H9 (cell line): ENCODE measurements at regions not wholly inside any gene's neighbourhood (a gene's known extent, or its start where the extent isn't known, plus 50 kb on each side); places are given as distances from the start of the nearest gene placed in this dataset.

Experiments
- DNase-seq: peaks from one replicate; pipeline ENCODE4 v3.0.0-alpha.2; 2017
- H2AFZ ChIP-seq: one replicate; pipeline ENCODE4 v1.6.1; 2013; ENCODE audit warnings: mild to moderate bottlenecking, low read length, control low read depth, moderate library complexity
- H2AK5ac ChIP-seq: 2 replicates; pipeline ENCODE4 v1.6.1; 2013; ENCODE audit warnings: low read length, control low read depth, mixed read lengths; ENCODE audit not compliant: insufficient read length
- H2BK120ac ChIP-seq: one replicate; pipeline ENCODE4 v1.6.1; 2013; ENCODE audit warnings: low read depth, mild to moderate bottlenecking, low read length, control low read depth, inconsistent platforms; ENCODE audit not compliant: poor library complexity, severe bottlenecking
- H2BK12ac ChIP-seq: 2 replicates; pipeline ENCODE4 v1.6.1; 2013; ENCODE audit warnings: low read length, control low read depth, mixed read lengths, low read depth; ENCODE audit not compliant: insufficient read length
- H2BK15ac ChIP-seq: 2 replicates; pipeline ENCODE4 v1.6.1; 2013; ENCODE audit warnings: low read depth, low read length, control low read depth
- H2BK20ac ChIP-seq: one replicate; pipeline ENCODE4 v1.6.1; 2013; ENCODE audit warnings: low read depth, mild to moderate bottlenecking, low read length, control low read depth, inconsistent platforms; ENCODE audit not compliant: poor library complexity, severe bottlenecking
- H2BK5ac ChIP-seq: 2 replicates; pipeline ENCODE4 v1.6.1; 2013; ENCODE audit warnings: low read length, control low read depth, mixed read lengths; ENCODE audit not compliant: insufficient read length
- H3K14ac ChIP-seq: 2 replicates; pipeline ENCODE4 v1.6.1; 2013; ENCODE audit warnings: low read length, control low read depth; ENCODE audit not compliant: insufficient read depth
- H3K18ac ChIP-seq: 2 replicates; pipeline ENCODE4 v1.6.1; 2013; ENCODE audit warnings: low read depth, mild to moderate bottlenecking, mixed read lengths, low read length, control low read depth; ENCODE audit not compliant: insufficient read length
- H3K23ac ChIP-seq: 2 replicates; pipeline ENCODE4 v1.6.1; 2013; ENCODE audit warnings: low read length, control low read depth, mixed read lengths, low read depth; ENCODE audit not compliant: insufficient read length
- H3K23me2 ChIP-seq: 2 replicates; pipeline ENCODE4 v1.6.1; 2013; ENCODE audit warnings: low read depth, mild to moderate bottlenecking, mixed read lengths, low read length, control low read depth; ENCODE audit not compliant: insufficient read length, poor library complexity, severe bottlenecking
- H3K27ac ChIP-seq: 2 replicates; pipeline ENCODE4 v1.5.1; 2013; ENCODE audit warnings: low read length, control low read depth, mixed read lengths, low read depth; ENCODE audit not compliant: insufficient read length
- H3K27me3 ChIP-seq: 2 replicates; pipeline ENCODE4 v1.6.1; 2013; ENCODE audit warnings: low read length, control low read depth, inconsistent platforms; ENCODE audit not compliant: insufficient read depth
- H3K4ac ChIP-seq: 2 replicates; pipeline ENCODE4 v1.6.1; 2013; ENCODE audit warnings: low read depth, mild to moderate bottlenecking, control low read depth, inconsistent platforms, low read length, moderate library complexity
- H3K4me1 ChIP-seq: 2 replicates; pipeline ENCODE4 v1.6.1; 2013; ENCODE audit warnings: low read length, control low read depth, inconsistent platforms; ENCODE audit not compliant: insufficient read depth
- H3K4me2 ChIP-seq: 2 replicates; pipeline ENCODE4 v1.6.1; 2013; ENCODE audit warnings: low read length, control low read depth, mixed read lengths; ENCODE audit not compliant: insufficient read length, insufficient read depth
- H3K56ac ChIP-seq: 2 replicates; pipeline ENCODE4 v1.6.1; 2013; ENCODE audit warnings: low read depth, mild to moderate bottlenecking, mixed read lengths, low read length, control low read depth; ENCODE audit not compliant: insufficient read length
- H3K79me1 ChIP-seq: 2 replicates; pipeline ENCODE4 v1.6.1; 2013; ENCODE audit warnings: low read depth, mild to moderate bottlenecking, moderate library complexity, low read length, control low read depth, inconsistent platforms; ENCODE audit not compliant: insufficient read depth, poor library complexity, severe bottlenecking
- H3K79me2 ChIP-seq: 2 replicates; pipeline ENCODE4 v1.6.1; 2013; ENCODE audit warnings: low read length, control low read depth, inconsistent platforms; ENCODE audit not compliant: insufficient read depth
- H3K9ac ChIP-seq: 2 replicates; pipeline ENCODE4 v1.6.1; 2013; ENCODE audit warnings: low read length, control low read depth, mixed read lengths; ENCODE audit not compliant: insufficient read length; ENCODE audit errors: extremely low read depth
- H3K9me3 ChIP-seq: one replicate; pipeline ENCODE4 v1.6.1; 2013; ENCODE audit warnings: low read depth, low read length, inconsistent platforms; ENCODE audit not compliant: control insufficient read depth
- H3T11ph ChIP-seq: one replicate; pipeline ENCODE4 v1.6.1; 2013; ENCODE audit warnings: mild to moderate bottlenecking, low read length, control low read depth, inconsistent platforms
- H4K20me1 ChIP-seq: one replicate; pipeline ENCODE4 v1.6.1; 2013; ENCODE audit not compliant: control insufficient read depth, insufficient read length, insufficient read depth
- H4K5ac ChIP-seq: 2 replicates; pipeline ENCODE4 v1.6.1; 2013; ENCODE audit warnings: low read depth, mild to moderate bottlenecking, mixed read lengths, low read length, control low read depth; ENCODE audit not compliant: insufficient read length
- H4K8ac ChIP-seq: replicated peaks from 2 replicates; pipeline ENCODE4 v1.6.1; 2013; ENCODE audit warnings: low read length, control low read depth, mixed read lengths, low read depth; ENCODE audit not compliant: insufficient read length
- H4K91ac ChIP-seq: 2 replicates; pipeline ENCODE4 v1.6.1; 2013; ENCODE audit warnings: low read depth, mild to moderate bottlenecking, moderate library complexity, mixed read lengths, low read length, control low read depth; ENCODE audit not compliant: insufficient read length
- H3K27ac Mint-ChIP-seq, 3 experiments: 2 replicates in 2 of 3; 3 replicates in 1 of 3; pipeline ENCODE4 v1.8.0; 2020 to 2021; ENCODE audit warnings: mixed read lengths in 3 of 3, mild to moderate bottlenecking in 1 of 3, moderate library complexity in 1 of 3
- H3K27me3 Mint-ChIP-seq: 2 replicates; pipeline ENCODE4 v1.8.0; 2021; ENCODE audit warnings: low read depth, mild to moderate bottlenecking, moderate library complexity, mixed read lengths
- H3K36me3 Mint-ChIP-seq, 3 experiments: 2 replicates in 2 of 3; 3 replicates in 1 of 3; pipeline ENCODE4 v1.8.0; 2020 to 2021; ENCODE audit warnings: low read depth in 3 of 3, mixed read lengths in 3 of 3; ENCODE audit not compliant: insufficient read depth in 1 of 3
- H3K4me1 Mint-ChIP-seq, 2 experiments: 2 replicates each; pipeline ENCODE4 v1.8.0; 2020; ENCODE audit warnings: mixed read lengths in 2 of 2
- H3K4me3 Mint-ChIP-seq, 2 experiments: 2 replicates in 1 of 2; 3 replicates in 1 of 2; pipeline ENCODE4 v1.8.0; 2020 to 2021; ENCODE audit warnings: mild to moderate bottlenecking in 2 of 2, mixed read lengths in 2 of 2, moderate library complexity in 1 of 2
- H3K9me3 Mint-ChIP-seq, 2 experiments: 2 replicates in 1 of 2; 3 replicates in 1 of 2; pipeline ENCODE4 v1.8.0; 2020; ENCODE audit warnings: mild to moderate bottlenecking in 2 of 2, mixed read lengths in 2 of 2, moderate library complexity in 1 of 2
- WGBS: extraction: QIAGEN DNeasy Blood & Tissue Kit; methylation state at CpG from one replicate; pipeline ENCODE4 v1.1.7; 2013; ENCODE audit warnings: missing lambda C conversion rate, low lambda C conversion rate, mixed read lengths; ENCODE audit not compliant: insufficient read length; ENCODE audit errors: extremely low coverage; 5-methylcytosine and 5-hydroxymethylcytosine counted together
- TF ChIP-seq, protein P1 (sequence below): fragments of 200-600 bp; sonication (generic); conservative IDR thresholded peaks from 3 replicates; pipeline ENCODE4 v1.8.0; 2021; ENCODE audit warnings: antibody characterized with exemption, mild to moderate bottlenecking

DNA sequence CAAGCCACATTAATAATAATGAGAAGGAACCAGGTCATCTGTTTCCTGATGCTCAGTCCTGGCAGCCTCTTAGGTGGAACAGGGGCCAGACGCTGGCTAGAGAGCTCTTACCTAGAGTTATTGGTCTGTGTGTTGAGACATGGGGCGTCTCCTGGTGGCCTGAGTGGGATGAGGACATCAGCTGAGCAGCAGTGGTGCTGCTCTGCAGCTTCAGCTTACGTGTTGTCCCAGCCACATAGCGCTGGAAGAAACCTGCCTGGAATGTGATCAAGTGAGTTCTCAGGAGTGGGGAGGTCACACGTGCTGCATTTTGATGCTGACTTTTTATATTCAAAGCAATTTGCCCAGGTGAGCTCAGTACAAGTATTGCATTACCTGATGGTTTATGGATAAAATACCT is 355.4 kb downstream of the CDH26 start:
- no peaks in the 10 kb centered on the region for H3K9me3 ChIP-seq
- DNase-seq, result no peak
- no peak overlapping the region for H3K9ac ChIP-seq
- H4K91ac ChIP-seq, result no peak overlapping the region
- peaks cover 34% of the 10 kb centered on the region for H3K27me3 Mint-ChIP-seq
- H3K14ac ChIP-seq, result no peak overlapping the region
- no peak overlapping the region for H2BK20ac ChIP-seq
- H3K27me3 ChIP-seq, result no peaks in the 10 kb centered on the region
- no peak overlapping the region for H3K27ac Mint-ChIP-seq
- no peak overlapping the region for H4K8ac ChIP-seq
- no CpG with 5 or more reads among the region's 5 CpGs for WGBS
- H2BK5ac ChIP-seq, result no peak overlapping the region
- H2BK120ac ChIP-seq, result no peak overlapping the region
- no peak overlapping the region for H3K56ac ChIP-seq
- no peak overlapping the region for H3K4me2 ChIP-seq
- no peak overlapping the region for H2AFZ ChIP-seq
- H3K27ac ChIP-seq, result no peak overlapping the region
- H3K4me3 Mint-ChIP-seq, result no peak overlapping the region
- H3K36me3 Mint-ChIP-seq, result peaks cover 0 to 10% (median 2%) of the 10 kb centered on the region in 3 experiments; a peak in 1 of 7 replicates
- no peak overlapping the region for H3K4ac ChIP-seq
- peaks cover 4% of the 10 kb centered on the region for H4K20me1 ChIP-seq
- TF ChIP-seq, protein P1, sequence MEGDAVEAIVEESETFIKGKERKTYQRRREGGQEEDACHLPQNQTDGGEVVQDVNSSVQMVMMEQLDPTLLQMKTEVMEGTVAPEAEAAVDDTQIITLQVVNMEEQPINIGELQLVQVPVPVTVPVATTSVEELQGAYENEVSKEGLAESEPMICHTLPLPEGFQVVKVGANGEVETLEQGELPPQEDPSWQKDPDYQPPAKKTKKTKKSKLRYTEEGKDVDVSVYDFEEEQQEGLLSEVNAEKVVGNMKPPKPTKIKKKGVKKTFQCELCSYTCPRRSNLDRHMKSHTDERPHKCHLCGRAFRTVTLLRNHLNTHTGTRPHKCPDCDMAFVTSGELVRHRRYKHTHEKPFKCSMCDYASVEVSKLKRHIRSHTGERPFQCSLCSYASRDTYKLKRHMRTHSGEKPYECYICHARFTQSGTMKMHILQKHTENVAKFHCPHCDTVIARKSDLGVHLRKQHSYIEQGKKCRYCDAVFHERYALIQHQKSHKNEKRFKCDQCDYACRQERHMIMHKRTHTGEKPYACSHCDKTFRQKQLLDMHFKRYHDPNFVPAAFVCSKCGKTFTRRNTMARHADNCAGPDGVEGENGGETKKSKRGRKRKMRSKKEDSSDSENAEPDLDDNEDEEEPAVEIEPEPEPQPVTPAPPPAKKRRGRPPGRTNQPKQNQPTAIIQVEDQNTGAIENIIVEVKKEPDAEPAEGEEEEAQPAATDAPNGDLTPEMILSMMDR, result no peak
- H3T11ph ChIP-seq, result no peak overlapping the region
- H3K79me2 ChIP-seq, result no peaks in the 10 kb centered on the region
- H3K23ac ChIP-seq, result no peak overlapping the region
- no peak overlapping the region for H2AK5ac ChIP-seq
- H4K5ac ChIP-seq, result no peak overlapping the region
- no peaks in the 10 kb centered on the region for H3K79me1 ChIP-seq
- H2BK12ac ChIP-seq, result no peak overlapping the region
- H3K4me1 ChIP-seq, result no peaks in the 10 kb centered on the region
- no peak overlapping the region for H3K18ac ChIP-seq
- no peak overlapping the region for H2BK15ac ChIP-seq
- H3K23me2 ChIP-seq, result no peaks in the 10 kb centered on the region
- H3K9me3 Mint-ChIP-seq, result peaks cover 10 to 40% of the 10 kb centered on the region in 2 experiments
- H3K4me1 Mint-ChIP-seq, result peaks cover 0 to 2% of the 10 kb centered on the region in 2 experiments; a peak in 1 of 4 replicates
